Spleen (tissue), 7 donors: ENCODE measurements at regions not wholly inside any gene's neighbourhood (a gene's known extent, or its start where the extent isn't known, plus 50 kb on each side); places are given as distances from the start of the nearest gene placed in this dataset.

ENCODE experiments used
- CTCF ChIP-seq, 11 experiments: fragments of 200-600 bp in 7 of 11; fragments of 450-650 bp in 4 of 11; sonication (generic) in 4 of 11; IDR thresholded peaks in 8 of 11; conservative IDR thresholded peaks in 3 of 11; 1 replicate in 7 of 11; 2 replicates in 4 of 11; pipeline versions ENCODE4 v1.4.0 to v1.8.0; 2016 to 2021; ENCODE audit warnings: antibody characterized with exemption in 11 of 11, inconsistent platforms in 4 of 11, mild to moderate bottlenecking in 1 of 11
- POLR2A ChIP-seq, 3 donors: fragments of 450-650 bp; IDR thresholded peaks; one replicate each; pipeline ENCODE4 v1.5.1; 2017; ENCODE audit warnings: antibody characterized with exemption in 3 of 3, mild to moderate bottlenecking in 1 of 3
- donor health status: DM: no; HTN: no; CAD: no; lungs with moderate emphysema.
- donor health status: DM: no; HTN: no; CAD: no.
- donor health status: DM: no; HTN: no; CAD: no.

GRCh38 chr4:173697840-173698239 lies 167.8 kb upstream of the HAND2 start:
- TF ChIP-seq CTCF (IDR thresholded peaks at IDR 0.05 in 8 of 11, conservative IDR thresholded peaks at IDR 0.05 in 3 of 11), result no peak
- TF ChIP-seq POLR2A (IDR thresholded peaks at IDR 0.05), result no peak
